Common myeloid progenitor, CD34-positive (primary cell): ENCODE measurements at regions not wholly inside any gene's neighbourhood (a gene's known extent, or its start where the extent isn't known, plus 50 kb on each side); places are given as distances from the start of the nearest gene placed in this dataset.

Experiments
- CTCF ChIA-PET: fragments of 350-600 bp; sonication (Branson Sonifier 250); formaldehyde crosslinking; loops from one replicate; lab custom pipeline; 2021; ENCODE audit warnings: antibody characterized with exemption; lab: Charles Lee
- POLR2A ChIA-PET: fragments of 350-600 bp; sonication (Branson Sonifier 250); formaldehyde crosslinking; loops from one replicate; lab custom pipeline; 2021; ENCODE audit warnings: antibody characterized with exemption; lab: Charles Lee
- DNase-seq, 3 donors: peaks; one replicate each; pipeline versions ENCODE4 v3.0.0 to v3.0.0-alpha.2; 2013
- H3K27ac ChIP-seq, 2 experiments: 1 replicate in 1 of 2; 2 replicates in 1 of 2; pipeline ENCODE4 v1.7.0; 2013; ENCODE audit warnings: inconsistent platforms in 2 of 2, low read length in 2 of 2, mild to moderate bottlenecking in 2 of 2, low read depth in 1 of 2, moderate library complexity in 1 of 2; ENCODE audit not compliant: severe bottlenecking in 2 of 2, insufficient read depth in 1 of 2, poor library complexity in 1 of 2
- H3K27me3 ChIP-seq, 5 experiments: replicated peaks in 2 of 5; 1 replicate in 3 of 5; 2 replicates in 2 of 5; pipeline versions ENCODE4 v1.6.1 to v1.7.0; 2013; ENCODE audit warnings: low read length in 4 of 5, mild to moderate bottlenecking in 2 of 5, moderate library complexity in 2 of 5, inconsistent platforms in 1 of 5; ENCODE audit not compliant: insufficient read depth in 5 of 5, control insufficient read depth in 4 of 5
- H3K36me3 ChIP-seq, 4 experiments: 1 replicate in 2 of 4; 2 replicates in 2 of 4; pipeline versions ENCODE4 v1.6.1 to v1.7.0; 2013; ENCODE audit warnings: low read length in 3 of 4, control low read depth in 1 of 4, mild to moderate bottlenecking in 1 of 4; ENCODE audit not compliant: control insufficient read depth in 4 of 4, insufficient read depth in 4 of 4
- H3K4me1 ChIP-seq, 4 experiments: 1 replicate in 3 of 4; 2 replicates in 1 of 4; pipeline versions ENCODE4 v1.6.1 to v1.7.1; 2013; ENCODE audit warnings: low read length in 3 of 4, mild to moderate bottlenecking in 3 of 4, control low read depth in 1 of 4, inconsistent platforms in 1 of 4, moderate library complexity in 1 of 4; ENCODE audit not compliant: control insufficient read depth in 4 of 4, insufficient read depth in 4 of 4; ENCODE audit errors: control extremely low read depth in 1 of 4
- H3K4me3 ChIP-seq, 7 experiments: 1 replicate in 4 of 7; 2 replicates in 3 of 7; pipeline versions ENCODE4 v1.5.1 to v1.7.0; 2013; ENCODE audit warnings: mild to moderate bottlenecking in 7 of 7, low read length in 6 of 7, moderate library complexity in 6 of 7, inconsistent platforms in 2 of 7, low read depth in 2 of 7, control low read depth in 1 of 7; ENCODE audit not compliant: insufficient read depth in 4 of 7, control insufficient read depth in 1 of 7; ENCODE audit errors: extremely low read depth in 1 of 7
- H3K9me3 ChIP-seq, 5 experiments: 1 replicate in 4 of 5; 2 replicates in 1 of 5; pipeline versions ENCODE4 v1.6.1 to v1.7.1; 2013; ENCODE audit warnings: low read length in 4 of 5, mild to moderate bottlenecking in 2 of 5, inconsistent platforms in 1 of 5, low read depth in 1 of 5, moderate library complexity in 1 of 5; ENCODE audit not compliant: control insufficient read depth in 4 of 5, insufficient read depth in 2 of 5; ENCODE audit errors: control extremely low read depth in 1 of 5
- WGBS: methylation state at CpG from one replicate; pipeline ENCODE4 v1.1.5; 2013; ENCODE audit not compliant: insufficient coverage; 5-methylcytosine and 5-hydroxymethylcytosine counted together

GRCh38 chr7:26078437-26079336 is 73.3 kb upstream of the NFE2L3 start:
- Histone ChIP-seq H3K27ac (no peak overlapping the region), H3K4me1 (peaks cover 0 to 8% (median 0%) of the 10 kb centered on the region in 4 experiments), H3K27me3 (peaks cover 0 to 3% (median 0%) of the 10 kb centered on the region in 5 experiments), H3K9me3 (no peaks in the 10 kb centered on the region), H3K4me3 (peak overlapping the region in 3 of 7 experiments; percentile 37 to 58 (median 48)), H3K36me3 (no peaks in the 10 kb centered on the region)
- peak; percentile 80 to 87 (median 85) for DNase-seq
- POLR2A ChIA-PET = interaction anchor here (0.6 kb wide), 1 partner anchor 53 kb away, joined by 3 read pairs; no protein-coding TSS in a partner anchor
- CTCF ChIA-PET = interaction anchor here (0.5 to 4.7 kb wide), 20 partner anchors 11 to 1082 kb away, joined by 3 to 36 read pairs (median 4); partner anchors contain the start of gene NFE2L3
- 2% methylated on average over 16 of the region's 19 CpGs for WGBS

- POLR2A ChIA-PET = interaction anchor here (0.6 kb wide), 1 partner anchor 28 kb away, joined by 3 read pairs; no protein-coding TSS in a partner anchor
- no peak overlapping the region for H3K27ac ChIP-seq
Observed at GRCh38 chr7:26081638-26082037, 70.4 kb upstream of the NFE2L3 start.

GRCh38 chr7:26083113-26083512 is 68.9 kb upstream of the NFE2L3 start:
- POLR2A ChIA-PET = no interaction called here
- Histone ChIP-seq H3K4me1 (peaks cover 0 to 8% (median 0%) of the 10 kb centered on the region in 4 experiments), H3K27ac (no peak overlapping the region), H3K9me3 (no peaks in the 10 kb centered on the region), H3K36me3 (no peaks in the 10 kb centered on the region), H3K27me3 (no peaks in the 10 kb centered on the region), H3K4me3 (no peak overlapping the region)
- no peak for DNase-seq
- CTCF ChIA-PET = interaction anchor here (0.7 to 11.4 kb wide), 9 partner anchors 8 to 281 kb away, joined by 3 to 150 read pairs (median 3); no protein-coding TSS in a partner anchor
- WGBS = 90% methylated on average over 2 of the region's 2 CpGs

More at GRCh38 chr7:26081638-26082037, 70.4 kb upstream of the NFE2L3 start:
- DNase-seq = peak in 1 of 3 donors; percentile 10
- Histone ChIP-seq H3K27me3 (no peaks in the 10 kb centered on the region), H3K36me3 (no peaks in the 10 kb centered on the region), H3K4me3 (no peak overlapping the region), H3K4me1 (peaks cover 0 to 8% (median 0%) of the 10 kb centered on the region in 4 experiments), H3K9me3 (no peaks in the 10 kb centered on the region)
- CTCF ChIA-PET = interaction anchor here (0.9 to 4.7 kb wide), 7 partner anchors 8 to 283 kb away, joined by 3 to 36 read pairs (median 4); no protein-coding TSS in a partner anchor
- WGBS = 63% methylated on average over 1 of the region's 2 CpGs

GRCh38 chr7:26084418-26084817 is 67.6 kb upstream of the NFE2L3 start:
- Histone ChIP-seq H3K4me1 (peaks cover 0 to 5% (median 0%) of the 10 kb centered on the region in 4 experiments), H3K27ac (no peak overlapping the region), H3K4me3 (no peak overlapping the region), H3K36me3 (no peaks in the 10 kb centered on the region), H3K9me3 (peaks cover 0 to 4% (median 0%) of the 10 kb centered on the region in 5 experiments), H3K27me3 (no peaks in the 10 kb centered on the region)
- WGBS = 87% methylated on average over 4 of the region's 7 CpGs
- no peak for DNase-seq
- ChIA-PET POLR2A (interaction anchor here (1.2 kb wide), 1 partner anchor 107 kb away, joined by 3 read pairs; no protein-coding TSS in a partner anchor), CTCF (interaction anchor here (0.9 to 11.4 kb wide), 7 partner anchors 8 to 281 kb away, joined by 3 to 150 read pairs (median 4); no protein-coding TSS in a partner anchor)

- Histone ChIP-seq H3K36me3 (no peaks in the 10 kb centered on the region), H3K27ac (no peak overlapping the region), H3K27me3 (no peaks in the 10 kb centered on the region), H3K4me3 (no peak overlapping the region), H3K9me3 (peaks cover 0 to 8% (median 0%) of the 10 kb centered on the region in 5 experiments), H3K4me1 (peaks cover 0 to 10% (median 4%) of the 10 kb centered on the region in 4 experiments)
- WGBS = 100% methylated on average over 6 of the region's 7 CpGs
- ChIA-PET POLR2A (no interaction called here), CTCF (interaction anchor here (0.6 to 11.4 kb wide), 3 partner anchors 89 to 124 kb away, joined by 3 to 150 read pairs (median 3); no protein-coding TSS in a partner anchor)
- no peak for DNase-seq
Observed at GRCh38 chr7:26085771-26086170, 66.2 kb upstream of the NFE2L3 start.

GRCh38 chr7:26087321-26088091 is 64.5 kb upstream of the NFE2L3 start:
- CTCF ChIA-PET = interaction anchor here (1.8 to 11.4 kb wide), 5 partner anchors 7 to 193 kb away, joined by 5 to 150 read pairs (median 36); no protein-coding TSS in a partner anchor
- Histone ChIP-seq H3K36me3 (no peaks in the 10 kb centered on the region), H3K9me3 (peaks cover 0 to 8% (median 0%) of the 10 kb centered on the region in 5 experiments), H3K27ac (no peak overlapping the region), H3K27me3 (no peaks in the 10 kb centered on the region), H3K4me1 (peaks cover 0 to 16% (median 6%) of the 10 kb centered on the region in 4 experiments), H3K4me3 (no peak overlapping the region)
- POLR2A ChIA-PET = no interaction called here
- 94% methylated on average over 5 of the region's 7 CpGs for WGBS
- DNase-seq = no peak
